RWPE1 (cell line): ENCODE measurements at regions not wholly inside any gene's neighbourhood (a gene's known extent, or its start where the extent isn't known, plus 50 kb on each side); places are given as distances from the start of the nearest gene placed in this dataset.

Experiments
- CTCF ChIA-PET: fragments of 350-600 bp; sonication (Branson Sonifier 250); formaldehyde crosslinking; extraction: SDS; loops from one replicate; lab custom pipeline; 2021; lab: Yijun Ruan, JAX
- POLR2A ChIA-PET: fragments of 400-600 bp; formaldehyde crosslinking; extraction: SDS; loops from one replicate; lab custom pipeline; 2020; ENCODE audit warnings: antibody characterized with exemption; ENCODE audit not compliant: low non-redundant PET; lab: Yijun Ruan, JAX
- DNase-seq: peaks from one replicate; pipeline ENCODE4 v3.0.0; 2012; ENCODE audit warnings: low spot score
- H3K27ac ChIP-seq: fragments of 450-650 bp; 2 replicates; pipeline ENCODE4 v1.5.1; 2017
- TF ChIP-seq, protein P1 (sequence below): fragments of 450-650 bp; conservative IDR thresholded peaks from 2 replicates; pipeline ENCODE4 v1.5.1; 2017; ENCODE audit warnings: low read depth, mild to moderate bottlenecking

DNA sequence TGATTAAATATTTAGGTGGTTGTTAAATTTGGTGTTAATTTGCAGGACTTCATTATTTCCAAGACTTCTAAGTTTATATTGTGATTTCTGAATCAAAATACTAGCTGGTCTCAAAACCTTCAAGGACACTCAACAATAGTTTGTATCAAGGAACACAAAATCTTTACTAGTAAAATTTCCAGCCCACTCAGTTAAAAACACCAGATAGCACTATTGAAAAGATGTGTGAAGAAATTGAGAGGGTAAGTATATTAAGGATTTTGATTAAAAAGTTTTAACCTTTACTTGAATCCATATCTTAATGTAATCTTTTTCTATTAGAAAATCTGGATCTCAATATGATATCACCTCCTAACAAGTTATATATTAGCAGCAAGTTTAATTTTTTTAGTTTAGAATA lies 89.3 kb upstream of the UGT8 start:
- CTCF ChIA-PET = interaction anchor here (0.7 kb wide), 1 partner anchor 407 kb away, joined by 3 read pairs; no protein-coding TSS in a partner anchor
- TF ChIP-seq, protein P1, sequence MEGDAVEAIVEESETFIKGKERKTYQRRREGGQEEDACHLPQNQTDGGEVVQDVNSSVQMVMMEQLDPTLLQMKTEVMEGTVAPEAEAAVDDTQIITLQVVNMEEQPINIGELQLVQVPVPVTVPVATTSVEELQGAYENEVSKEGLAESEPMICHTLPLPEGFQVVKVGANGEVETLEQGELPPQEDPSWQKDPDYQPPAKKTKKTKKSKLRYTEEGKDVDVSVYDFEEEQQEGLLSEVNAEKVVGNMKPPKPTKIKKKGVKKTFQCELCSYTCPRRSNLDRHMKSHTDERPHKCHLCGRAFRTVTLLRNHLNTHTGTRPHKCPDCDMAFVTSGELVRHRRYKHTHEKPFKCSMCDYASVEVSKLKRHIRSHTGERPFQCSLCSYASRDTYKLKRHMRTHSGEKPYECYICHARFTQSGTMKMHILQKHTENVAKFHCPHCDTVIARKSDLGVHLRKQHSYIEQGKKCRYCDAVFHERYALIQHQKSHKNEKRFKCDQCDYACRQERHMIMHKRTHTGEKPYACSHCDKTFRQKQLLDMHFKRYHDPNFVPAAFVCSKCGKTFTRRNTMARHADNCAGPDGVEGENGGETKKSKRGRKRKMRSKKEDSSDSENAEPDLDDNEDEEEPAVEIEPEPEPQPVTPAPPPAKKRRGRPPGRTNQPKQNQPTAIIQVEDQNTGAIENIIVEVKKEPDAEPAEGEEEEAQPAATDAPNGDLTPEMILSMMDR = no peak
- no peak overlapping the region for H3K27ac ChIP-seq
- POLR2A ChIA-PET = no interaction called here
- no peak for DNase-seq

DNA sequence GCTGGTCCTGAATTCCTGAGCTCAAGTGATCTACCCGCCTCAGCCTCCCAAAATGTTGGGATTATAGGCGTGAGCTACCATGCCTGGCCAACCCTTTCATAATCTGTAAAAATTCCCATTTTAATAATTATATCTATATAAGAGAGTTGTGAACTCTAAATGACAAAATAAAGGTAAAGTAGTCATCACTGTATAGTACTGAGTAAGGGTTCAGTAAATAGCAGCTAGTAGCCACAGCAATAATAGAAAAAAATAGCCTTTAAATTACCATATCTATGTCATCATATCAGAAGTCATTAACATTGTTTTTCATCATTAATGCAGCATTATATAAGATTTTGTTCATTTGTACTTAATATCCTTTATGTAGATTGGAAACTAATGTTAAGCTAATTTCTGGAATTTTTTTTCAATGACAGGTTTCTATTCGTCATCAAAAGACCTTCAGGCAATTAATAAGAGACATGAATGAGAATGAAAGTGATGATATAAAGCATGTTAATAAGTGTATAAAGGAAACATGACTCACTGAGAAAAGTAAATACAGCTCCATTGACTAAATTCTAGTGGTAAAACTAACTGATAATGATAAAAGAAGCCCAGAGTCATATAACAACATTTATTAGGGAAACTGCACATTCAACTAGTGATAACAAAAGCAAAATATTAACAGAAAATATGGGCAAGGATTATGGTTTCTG lies 85.9 kb upstream of the UGT8 start:
- ChIA-PET POLR2A (no interaction called here), CTCF (interaction anchor here (0.6 kb wide), 1 partner anchor 91 kb away, joined by 3 read pairs; no protein-coding TSS in a partner anchor)
- peak; percentile 77 for DNase-seq
- H3K27ac ChIP-seq = no peak overlapping the region
- TF ChIP-seq, protein P1 = no peak

DNA sequence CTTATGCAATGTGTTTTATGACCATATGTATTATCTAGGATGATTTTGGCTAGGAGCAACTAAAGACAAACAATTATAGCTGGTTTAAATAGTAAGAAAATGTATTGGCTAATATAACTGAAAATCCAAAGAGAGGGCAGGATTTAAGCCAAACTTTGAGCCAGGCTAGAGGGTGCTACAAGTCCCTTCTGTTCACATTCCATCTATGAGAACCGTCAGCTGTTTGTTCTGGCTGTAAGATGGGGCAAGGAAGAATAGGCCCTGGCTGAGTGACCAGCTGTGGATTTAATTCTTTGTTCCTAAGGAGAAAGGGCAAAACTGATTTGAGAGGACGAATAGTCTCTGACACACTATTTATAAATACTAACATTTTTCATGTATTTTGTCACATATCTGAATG lies 79.2 kb upstream of the UGT8 start:
- TF ChIP-seq, protein P1 = no peak
- no peak for DNase-seq
- POLR2A ChIA-PET = no interaction called here

DNA sequence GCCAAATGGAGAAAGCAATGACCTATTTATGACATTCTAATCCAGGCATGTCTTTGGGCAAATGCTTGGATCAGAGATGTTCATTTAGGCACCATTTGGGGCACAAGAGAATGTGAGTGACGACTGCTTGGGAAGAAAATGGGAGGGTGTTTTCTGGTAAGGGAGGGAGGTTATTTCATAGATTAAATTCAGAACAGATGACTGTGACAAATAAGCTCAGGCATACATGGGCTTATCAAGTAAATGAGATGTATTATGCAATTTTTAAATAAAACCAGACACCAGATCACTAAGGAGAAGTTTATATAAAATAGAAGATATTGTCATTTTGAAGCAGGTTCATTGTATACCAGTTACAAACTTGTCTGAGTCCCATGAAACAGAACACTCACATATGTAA lies 71.4 kb upstream of the UGT8 start:
- POLR2A ChIA-PET = no interaction called here
- CTCF ChIA-PET = interaction anchor here (0.6 kb wide), 1 partner anchor 1778 kb away, joined by 3 read pairs; no protein-coding TSS in a partner anchor
- H3K27ac ChIP-seq = no peak overlapping the region
- TF ChIP-seq, protein P1 = no peak
- DNase-seq = no peak

More for the DNA sequence above, 79.2 kb upstream of the UGT8 start:
- CTCF ChIA-PET = no interaction called here
- H3K27ac ChIP-seq = no peak overlapping the region

DNA sequence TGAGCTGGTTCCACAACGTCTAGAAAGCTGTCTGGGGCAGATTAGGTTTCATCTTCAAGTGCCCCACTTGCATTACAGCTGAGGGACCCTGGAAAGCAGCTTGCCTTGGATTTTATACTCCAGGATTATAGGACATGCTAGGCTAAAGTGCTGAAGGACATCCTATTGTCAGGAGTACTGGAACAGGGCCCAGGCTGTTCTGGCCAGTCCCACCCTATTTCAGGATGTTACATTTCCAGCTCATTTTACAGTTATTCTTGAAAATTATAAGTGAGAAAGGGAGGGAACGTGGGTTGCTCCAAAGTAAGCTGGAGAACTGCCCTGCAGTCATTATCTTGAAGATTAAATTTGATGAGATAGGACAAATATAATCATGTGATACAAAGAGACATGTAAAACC lies 71.0 kb upstream of the UGT8 start:
- CTCF ChIA-PET = no interaction called here

DNA sequence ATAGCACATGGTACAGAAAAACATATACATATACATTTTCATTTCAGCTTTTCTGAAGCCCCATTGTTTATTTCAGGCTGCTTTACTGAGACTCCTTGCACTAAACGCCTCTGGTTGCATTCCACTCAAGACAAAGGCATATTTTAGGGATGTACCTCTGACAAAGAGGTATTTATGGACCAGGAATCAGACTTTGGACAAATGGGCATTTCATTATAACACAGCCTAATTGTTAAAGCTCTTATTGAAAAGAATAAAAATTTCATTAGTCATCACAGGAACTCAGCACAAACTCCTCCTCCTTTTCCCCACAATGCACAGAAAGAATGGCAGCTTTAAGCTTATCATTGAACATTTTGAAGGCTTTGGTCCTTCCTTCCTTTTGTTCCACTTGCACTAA lies 62.9 kb upstream of the UGT8 start:
- H3K27ac ChIP-seq = no peak overlapping the region
- no peak for DNase-seq
- TF ChIP-seq, protein P1 = no peak
- ChIA-PET POLR2A (no interaction called here), CTCF (no interaction called here)

More for the DNA sequence above, 71.0 kb upstream of the UGT8 start:
- POLR2A ChIA-PET = no interaction called here
- no peak overlapping the region for H3K27ac ChIP-seq
- TF ChIP-seq, protein P1 = no peak
- no peak for DNase-seq
